ENCODE measurements at regions not wholly inside any gene's neighbourhood (a gene's known extent, or its start where the extent isn't known, plus 50 kb on each side); places are given as distances from the start of the nearest gene placed in this dataset.
"Not testable (repeated sequence)": the region's sequence is repeated elsewhere in the genome, so short reads cannot be mapped to it uniquely, and the experiment has no call there.

DNA sequence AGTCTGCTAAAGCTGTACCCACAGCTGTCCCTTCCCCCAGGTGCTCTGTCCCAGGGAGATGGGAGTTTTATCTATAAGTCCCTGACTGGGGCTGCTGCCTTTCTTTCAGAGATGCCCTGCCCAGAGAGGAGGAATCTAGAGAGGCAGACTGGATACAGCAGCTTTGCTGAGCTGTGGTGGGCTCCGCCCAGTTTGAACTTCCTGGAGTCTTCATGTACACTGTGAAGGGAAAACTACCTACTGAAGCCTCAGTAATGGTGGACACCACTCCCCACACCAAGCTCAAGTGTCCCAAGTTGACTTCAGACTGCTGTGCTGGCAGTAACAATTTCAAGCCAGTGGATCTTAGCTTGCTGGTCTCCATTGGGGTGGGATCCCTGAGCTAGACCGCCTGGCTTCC is 75.3 kb downstream of the NFKBIZ start:
- TF ChIP-seq, protein P1, sequence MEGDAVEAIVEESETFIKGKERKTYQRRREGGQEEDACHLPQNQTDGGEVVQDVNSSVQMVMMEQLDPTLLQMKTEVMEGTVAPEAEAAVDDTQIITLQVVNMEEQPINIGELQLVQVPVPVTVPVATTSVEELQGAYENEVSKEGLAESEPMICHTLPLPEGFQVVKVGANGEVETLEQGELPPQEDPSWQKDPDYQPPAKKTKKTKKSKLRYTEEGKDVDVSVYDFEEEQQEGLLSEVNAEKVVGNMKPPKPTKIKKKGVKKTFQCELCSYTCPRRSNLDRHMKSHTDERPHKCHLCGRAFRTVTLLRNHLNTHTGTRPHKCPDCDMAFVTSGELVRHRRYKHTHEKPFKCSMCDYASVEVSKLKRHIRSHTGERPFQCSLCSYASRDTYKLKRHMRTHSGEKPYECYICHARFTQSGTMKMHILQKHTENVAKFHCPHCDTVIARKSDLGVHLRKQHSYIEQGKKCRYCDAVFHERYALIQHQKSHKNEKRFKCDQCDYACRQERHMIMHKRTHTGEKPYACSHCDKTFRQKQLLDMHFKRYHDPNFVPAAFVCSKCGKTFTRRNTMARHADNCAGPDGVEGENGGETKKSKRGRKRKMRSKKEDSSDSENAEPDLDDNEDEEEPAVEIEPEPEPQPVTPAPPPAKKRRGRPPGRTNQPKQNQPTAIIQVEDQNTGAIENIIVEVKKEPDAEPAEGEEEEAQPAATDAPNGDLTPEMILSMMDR (conservative IDR thresholded peaks at IDR 0.05; ENCODE audit: low read length), result not testable (repeated sequence)
- TF ChIP-seq EZH2phosphoT487 (IDR thresholded peaks at IDR 0.05; ENCODE audit: borderline replicate concordance, low read depth, low read length), result not testable (repeated sequence)
